ENCODE measurements at regions not wholly inside any gene's neighbourhood (a gene's known extent, or its start where the extent isn't known, plus 50 kb on each side); places are given as distances from the start of the nearest gene placed in this dataset.
"Not testable (repeated sequence)": the region's sequence is repeated elsewhere in the genome, so short reads cannot be mapped to it uniquely, and the experiment has no call there.

GRCh38 chr2:95707837-95708236 is 116.0 kb downstream of the TRIM43 start:
- no peak for DNase-seq (ENCODE audit: low read depth, low spot score)
- Mint-ChIP-seq H3K27ac (ENCODE audit: unreplicated experiment) (no peak overlapping the region), H3K9me3 (peaks cover 9% of the 10 kb centered on the region), H3K36me3 (ENCODE audit: low read depth) (peaks cover 2% of the 10 kb centered on the region), H3K4me3 (no peak overlapping the region), H3K4me1 (peaks cover 32% of the 10 kb centered on the region), H3K27me3 (ENCODE audit: low read depth) (no peaks in the 10 kb centered on the region)
- TF ChIP-seq CTCF (conservative IDR thresholded peaks at IDR 0.05) = no peak

- peaks cover 9% of the 10 kb centered on the region for H3K9me3 Mint-ChIP-seq
- TF ChIP-seq CTCF (conservative IDR thresholded peaks at IDR 0.05) = no peak
Measured at GRCh38 chr2:95709831-95710230, 118.0 kb downstream of the TRIM43 start.

GRCh38 chr2:95713470-95714177 is 121.8 kb downstream of the TRIM43 start:
- not testable (repeated sequence) for H3K36me3 Mint-ChIP-seq (ENCODE audit: low read depth); H3K9me3 Mint-ChIP-seq; H3K27me3 Mint-ChIP-seq (ENCODE audit: low read depth)
- H3K4me3 Mint-ChIP-seq = peak overlapping the region; percentile 34
- peaks cover 61% of the 10 kb centered on the region for H3K4me1 Mint-ChIP-seq
- H3K27ac Mint-ChIP-seq (ENCODE audit: unreplicated experiment) = peak overlapping the region; percentile 65
- peak; percentile 8 for DNase-seq (ENCODE audit: low read depth, low spot score)

More at GRCh38 chr2:95709831-95710230, 118.0 kb downstream of the TRIM43 start:
- no peak for DNase-seq (ENCODE audit: low read depth, low spot score)
- Mint-ChIP-seq H3K4me1 (peaks cover 52% of the 10 kb centered on the region), H3K36me3 (ENCODE audit: low read depth) (peaks cover 2% of the 10 kb centered on the region), H3K27me3 (ENCODE audit: low read depth) (no peaks in the 10 kb centered on the region), H3K27ac (ENCODE audit: unreplicated experiment) (peak overlapping the region; percentile 58), H3K4me3 (peak overlapping the region; percentile 1)

GRCh38 chr2:95714398-95714797 is 122.6 kb downstream of the TRIM43 start:
- H3K4me1 Mint-ChIP-seq = peaks cover 59% of the 10 kb centered on the region
- not testable (repeated sequence) for H3K9me3 Mint-ChIP-seq; DNase-seq (ENCODE audit: low read depth, low spot score); H3K4me3 Mint-ChIP-seq; H3K27me3 Mint-ChIP-seq (ENCODE audit: low read depth); H3K36me3 Mint-ChIP-seq (ENCODE audit: low read depth)
- peak overlapping the region; percentile 65 for H3K27ac Mint-ChIP-seq (ENCODE audit: unreplicated experiment)

- H3K4me3 Mint-ChIP-seq = no peak overlapping the region
- no peak overlapping the region for H3K27ac Mint-ChIP-seq (ENCODE audit: unreplicated experiment)
- no peaks in the 10 kb centered on the region for H3K36me3 Mint-ChIP-seq (ENCODE audit: low read depth)
- peaks cover 12% of the 10 kb centered on the region for H3K4me1 Mint-ChIP-seq
- no peaks in the 10 kb centered on the region for H3K27me3 Mint-ChIP-seq (ENCODE audit: low read depth)
- TF ChIP-seq CTCF (conservative IDR thresholded peaks at IDR 0.05) = no peak
- DNase-seq (ENCODE audit: low read depth, low spot score) = no peak
- no peaks in the 10 kb centered on the region for H3K9me3 Mint-ChIP-seq
Measured at GRCh38 chr2:95719473-95720060, 127.8 kb downstream of the TRIM43 start.

GRCh38 chr2:95721726-95722125 is 129.9 kb downstream of the TRIM43 start:
- Mint-ChIP-seq H3K27ac (ENCODE audit: unreplicated experiment) (no peak overlapping the region), H3K9me3 (no peaks in the 10 kb centered on the region), H3K4me3 (no peak overlapping the region), H3K4me1 (peaks cover 4% of the 10 kb centered on the region), H3K27me3 (ENCODE audit: low read depth) (no peaks in the 10 kb centered on the region), H3K36me3 (ENCODE audit: low read depth) (no peaks in the 10 kb centered on the region)
- TF ChIP-seq CTCF (conservative IDR thresholded peaks at IDR 0.05) = no peak
- DNase-seq (ENCODE audit: low read depth, low spot score) = no peak
